GM10248 (cell line): ENCODE measurements at regions not wholly inside any gene's neighbourhood (a gene's known extent, or its start where the extent isn't known, plus 50 kb on each side); places are given as distances from the start of the nearest gene placed in this dataset.

Source experiments
- CTCF ChIA-PET: fragments of 300-600 bp; sonication (Branson Sonifier 250); formaldehyde crosslinking; extraction: SDS; loops from one replicate; lab custom pipeline; 2021; ENCODE audit warnings: antibody characterized with exemption; lab: Yijun Ruan, JAX
- POLR2A ChIA-PET: fragments of 350-650 bp; sonication (Branson Sonifier 250); formaldehyde crosslinking; extraction: SDS; loops from one replicate; lab custom pipeline; 2020; ENCODE audit warnings: antibody characterized with exemption; lab: Yijun Ruan, JAX
- DNase-seq: peaks from one replicate; pipeline ENCODE4 v3.0.0; 2012; ENCODE audit errors: extremely low spot score
- TF ChIP-seq, protein P1 (sequence below): IDR thresholded peaks from 2 replicates; pipeline ENCODE4 v1.5.1; 2012; ENCODE audit warnings: mild to moderate bottlenecking, low read depth; ENCODE audit errors: extremely low read depth, missing control alignments, control extremely low read depth

DNA sequence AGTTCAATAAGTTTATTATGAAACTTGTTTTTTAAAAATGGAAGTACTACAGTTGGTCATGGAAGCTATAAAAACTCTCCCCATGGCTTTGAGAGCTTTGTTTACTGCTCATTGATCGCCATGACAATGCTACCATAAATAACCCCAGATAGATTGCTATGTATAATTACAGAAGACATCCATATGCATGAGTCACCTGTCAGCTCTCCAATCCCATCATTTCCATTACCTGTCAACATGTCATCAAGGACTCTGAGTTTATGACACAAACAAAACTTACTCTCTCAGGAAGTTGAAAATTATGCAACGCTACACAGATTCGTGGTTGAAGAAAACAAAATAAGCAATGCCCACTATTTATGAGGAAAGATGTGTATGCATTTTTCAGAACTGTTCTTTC is 144.4 kb downstream of the SEC23A start:
- TF ChIP-seq, protein P1, sequence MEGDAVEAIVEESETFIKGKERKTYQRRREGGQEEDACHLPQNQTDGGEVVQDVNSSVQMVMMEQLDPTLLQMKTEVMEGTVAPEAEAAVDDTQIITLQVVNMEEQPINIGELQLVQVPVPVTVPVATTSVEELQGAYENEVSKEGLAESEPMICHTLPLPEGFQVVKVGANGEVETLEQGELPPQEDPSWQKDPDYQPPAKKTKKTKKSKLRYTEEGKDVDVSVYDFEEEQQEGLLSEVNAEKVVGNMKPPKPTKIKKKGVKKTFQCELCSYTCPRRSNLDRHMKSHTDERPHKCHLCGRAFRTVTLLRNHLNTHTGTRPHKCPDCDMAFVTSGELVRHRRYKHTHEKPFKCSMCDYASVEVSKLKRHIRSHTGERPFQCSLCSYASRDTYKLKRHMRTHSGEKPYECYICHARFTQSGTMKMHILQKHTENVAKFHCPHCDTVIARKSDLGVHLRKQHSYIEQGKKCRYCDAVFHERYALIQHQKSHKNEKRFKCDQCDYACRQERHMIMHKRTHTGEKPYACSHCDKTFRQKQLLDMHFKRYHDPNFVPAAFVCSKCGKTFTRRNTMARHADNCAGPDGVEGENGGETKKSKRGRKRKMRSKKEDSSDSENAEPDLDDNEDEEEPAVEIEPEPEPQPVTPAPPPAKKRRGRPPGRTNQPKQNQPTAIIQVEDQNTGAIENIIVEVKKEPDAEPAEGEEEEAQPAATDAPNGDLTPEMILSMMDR, result no peak
- DNase-seq, result no peak
- POLR2A ChIA-PET, result no interaction called here
- CTCF ChIA-PET, result no interaction called here

DNA sequence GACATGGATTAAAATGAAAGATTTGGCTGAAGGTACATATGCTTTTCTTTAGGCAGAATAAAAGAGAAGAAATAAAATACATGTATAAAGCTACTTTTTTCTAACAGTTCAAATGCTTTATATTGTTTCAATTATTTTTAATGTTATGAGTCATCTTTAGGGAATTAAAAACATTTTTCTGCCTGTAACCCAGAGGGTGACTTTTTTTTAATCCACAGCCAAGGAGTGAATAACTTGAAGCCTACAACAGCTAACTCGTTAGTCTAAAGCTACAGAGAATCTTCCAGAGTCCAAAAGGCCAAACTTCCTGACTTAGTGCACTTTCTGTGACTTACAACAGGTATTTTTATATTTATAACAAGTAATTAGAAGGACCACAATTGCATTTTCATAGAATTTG is 151.6 kb downstream of the SEC23A start:
- TF ChIP-seq, protein P1, result no peak
- CTCF ChIA-PET, result no interaction called here
- DNase-seq, result no peak
- POLR2A ChIA-PET, result no interaction called here

DNA sequence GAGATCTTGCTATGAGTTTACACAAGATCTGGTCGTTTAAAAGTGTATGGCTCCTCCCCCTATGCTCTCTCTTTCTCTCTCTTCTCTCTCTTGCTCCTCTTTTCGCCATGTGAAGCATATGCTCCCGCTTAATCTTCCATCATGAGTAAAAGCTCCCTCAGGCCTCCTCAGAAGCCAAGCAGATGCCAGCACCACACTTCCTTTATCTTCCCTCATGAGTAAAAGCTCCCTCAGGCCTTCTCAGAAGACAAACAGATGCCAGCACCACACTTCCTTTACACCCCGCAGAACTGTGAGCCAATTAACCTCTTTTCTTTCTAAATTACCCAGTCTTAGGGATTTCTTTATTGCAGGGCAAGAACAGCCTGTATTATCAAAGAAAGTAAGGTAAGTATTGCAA is 152.4 kb downstream of the SEC23A start:
- ChIA-PET CTCF (interaction anchor here (1.2 kb wide), 1 partner anchor 82 kb away, joined by 3 read pairs; no protein-coding TSS in a partner anchor), POLR2A (no interaction called here)
- TF ChIP-seq, protein P1, result no peak
- DNase-seq, result no peak

DNA sequence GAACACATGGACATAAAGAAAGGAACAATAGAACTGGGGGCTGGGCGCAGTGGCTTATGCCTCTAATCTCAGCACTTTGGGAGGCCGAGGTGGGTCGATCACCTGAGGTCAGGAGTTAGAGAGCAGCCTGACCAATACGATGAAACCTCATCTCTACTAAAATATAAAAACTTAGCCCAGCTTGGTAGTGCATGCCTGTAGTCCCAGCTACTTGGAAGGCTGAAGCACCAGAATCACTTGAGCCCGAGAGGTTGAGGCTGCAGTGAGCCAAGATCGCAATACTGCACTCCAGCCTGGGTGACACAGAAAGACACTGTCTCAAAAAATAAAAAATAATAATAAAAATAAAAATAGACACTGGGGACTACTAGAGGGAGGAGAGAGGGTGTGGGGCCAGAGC is 154.5 kb downstream of the SEC23A start:
- DNase-seq, result no peak
- ChIA-PET POLR2A (no interaction called here), CTCF (interaction anchor here (0.8 kb wide), 1 partner anchor 79 kb away, joined by 4 read pairs; no protein-coding TSS in a partner anchor)
- TF ChIP-seq, protein P1, result no peak

DNA sequence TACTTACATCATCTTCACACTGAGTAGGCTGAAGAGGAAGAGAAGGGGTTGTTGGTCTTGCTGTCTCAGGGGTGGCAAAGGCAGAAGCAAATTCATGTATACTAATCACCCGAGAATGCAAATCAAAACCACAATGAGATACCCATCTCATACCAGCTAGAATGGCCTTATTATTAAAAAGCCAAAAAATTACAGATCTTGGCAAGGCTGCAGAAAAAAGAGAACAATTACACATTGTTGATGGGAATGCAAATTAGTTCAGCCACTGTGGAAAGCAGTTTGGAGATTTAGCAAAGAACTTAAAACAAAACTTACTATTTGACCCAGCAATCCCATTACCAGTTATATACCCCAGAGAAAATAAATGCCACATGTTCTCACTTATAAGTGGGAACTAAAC is 154.9 kb downstream of the SEC23A start:
- POLR2A ChIA-PET, result no interaction called here
- TF ChIP-seq, protein P1, result no peak
- CTCF ChIA-PET, result interaction anchor here (0.8 kb wide), 1 partner anchor 78 kb away, joined by 4 read pairs; no protein-coding TSS in a partner anchor
- DNase-seq, result no peak

DNA sequence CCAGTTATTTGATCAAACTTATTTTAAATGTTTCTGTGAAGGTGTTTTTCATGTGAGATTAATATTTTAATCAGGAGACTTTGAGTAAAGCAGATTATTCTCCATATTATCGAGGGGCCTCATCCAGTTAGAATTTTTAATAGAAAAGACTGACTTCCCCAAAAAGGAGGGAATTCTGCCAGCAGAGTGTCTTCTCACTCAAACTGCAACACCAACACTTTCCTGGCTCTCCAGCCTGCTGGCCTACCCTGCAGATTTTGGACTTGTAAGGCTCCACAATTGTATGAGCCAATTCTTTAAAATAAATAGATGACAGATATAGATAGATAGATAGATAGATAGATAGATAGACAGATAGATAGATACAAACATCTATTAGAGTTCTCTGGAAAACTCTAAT is 155.7 kb downstream of the SEC23A start:
- ChIA-PET CTCF (no interaction called here), POLR2A (no interaction called here)
- TF ChIP-seq, protein P1, result no peak

More for the DNA sequence above, 155.7 kb downstream of the SEC23A start:
- no peak for DNase-seq
